KBM-7 (cell line): ENCODE measurements at regions not wholly inside any gene's neighbourhood (a gene's known extent, or its start where the extent isn't known, plus 50 kb on each side); places are given as distances from the start of the nearest gene placed in this dataset.

ENCODE experiments used
- DNase-seq: peaks from one replicate; pipeline ENCODE4 v3.0.0-alpha.2; 2015
- in situ Hi-C: fragments of 300-500 bp; cut with MboI; formaldehyde crosslinking; loops from 2 replicates; pipeline ENCODE4 v1.14.3; 2020; ENCODE audit warnings: low sequenced_read_pairs, low pct_unique_long_range_greater_than_20kb, mixed read lengths

GRCh38 chr4:124918559-124919122 lies 206.1 kb upstream of the ANKRD50 start:
- in situ Hi-C loops: no loop called here
- DNase-seq: no peak

- no peak for DNase-seq
- in situ Hi-C loops: no loop called here
These were observed 202.5 kb upstream of the ANKRD50 start for GRCh38 chr4:124915073-124915472.

- in situ Hi-C loops: no loop called here
- no peak for DNase-seq
These were observed 200.7 kb upstream of the ANKRD50 start for GRCh38 chr4:124913237-124913636.

- DNase-seq: no peak
- in situ Hi-C loops: no loop called here
These were observed 197.8 kb upstream of the ANKRD50 start for GRCh38 chr4:124910327-124910726.

GRCh38 chr4:124907881-124908280 lies 195.3 kb upstream of the ANKRD50 start:
- in situ Hi-C loops: no loop called here
- DNase-seq: no peak

- DNase-seq: no peak
- in situ Hi-C loops: no loop called here
These were observed 192.9 kb upstream of the ANKRD50 start for GRCh38 chr4:124905441-124905840.

GRCh38 chr4:124904723-124905388 lies 192.3 kb upstream of the ANKRD50 start:
- in situ Hi-C loops: no loop called here
- DNase-seq: no peak

- no peak for DNase-seq
- in situ Hi-C loops: no loop called here
These were observed 191.6 kb upstream of the ANKRD50 start for GRCh38 chr4:124903995-124904722.

GRCh38 chr4:124902001-124902515 lies 189.5 kb upstream of the ANKRD50 start:
- DNase-seq: no peak
- in situ Hi-C loops: no loop called here

- in situ Hi-C loops: no loop called here
- no peak for DNase-seq
These were observed 187.5 kb upstream of the ANKRD50 start for GRCh38 chr4:124899997-124900396.

- in situ Hi-C loops: no loop called here
- no peak for DNase-seq
These were observed 178.0 kb upstream of the ANKRD50 start for GRCh38 chr4:124890522-124890921.

- in situ Hi-C loops: no loop called here
- no peak for DNase-seq
These were observed 175.2 kb upstream of the ANKRD50 start for GRCh38 chr4:124887739-124888138.

- no peak for DNase-seq
- in situ Hi-C loops: no loop called here
These were observed 171.8 kb upstream of the ANKRD50 start for GRCh38 chr4:124884316-124884715.

- in situ Hi-C loops: no loop called here
- no peak for DNase-seq
These were observed 171.1 kb upstream of the ANKRD50 start for GRCh38 chr4:124883632-124884031.

- in situ Hi-C loops: no loop called here
- no peak for DNase-seq
These were observed 166.7 kb upstream of the ANKRD50 start for GRCh38 chr4:124879195-124879594.

GRCh38 chr4:124874172-124874450 lies 161.6 kb upstream of the ANKRD50 start:
- no peak for DNase-seq
- in situ Hi-C loops: no loop called here

- DNase-seq: no peak
- in situ Hi-C loops: no loop called here
These were observed 161.0 kb upstream of the ANKRD50 start for GRCh38 chr4:124873361-124874171.

GRCh38 chr4:124872659-124873058 lies 160.1 kb upstream of the ANKRD50 start:
- in situ Hi-C loops: no loop called here
- no peak for DNase-seq

GRCh38 chr4:124869961-124870495 lies 157.5 kb upstream of the ANKRD50 start:
- in situ Hi-C loops: no loop called here
- DNase-seq: no peak

- in situ Hi-C loops: no loop called here
- no peak for DNase-seq
These were observed 156.0 kb upstream of the ANKRD50 start for GRCh38 chr4:124868495-124868894.
